Keratinocyte (primary cell): ENCODE measurements at regions not wholly inside any gene's neighbourhood (a gene's known extent, or its start where the extent isn't known, plus 50 kb on each side); places are given as distances from the start of the nearest gene placed in this dataset.

Experiments
- DNase-seq: peaks from one replicate; pipeline ENCODE4 v3.0.0-alpha.2; 2011; ENCODE audit warnings: low read depth, missing footprints, low spot score
- FAIRE-seq: peaks from 2 replicates; lab custom pipeline; 2011; peaks lifted over from hg19 to GRCh38; lab: Jason Lieb, UNC
- H2AFZ ChIP-seq: 2 replicates; pipeline ENCODE4 v1.6.0; 2012; ENCODE audit warnings: low read length, control low read depth, inconsistent platforms; ENCODE audit not compliant: control insufficient read depth
- H3K27ac ChIP-seq: 2 replicates; pipeline ENCODE4 v1.5.1; 2011; ENCODE audit warnings: low read length; ENCODE audit not compliant: control insufficient read depth, insufficient read depth
- H3K27me3 ChIP-seq: 3 replicates; pipeline ENCODE4 v1.6.0; 2011; ENCODE audit warnings: low read length; ENCODE audit not compliant: control insufficient read depth, insufficient read depth; ENCODE audit errors: extremely low read depth
- H3K36me3 ChIP-seq, 2 experiments: 2 replicates in 1 of 2; 3 replicates in 1 of 2; pipeline ENCODE4 v1.5.1; 2011; ENCODE audit warnings: low read length in 2 of 2, mild to moderate bottlenecking in 1 of 2; ENCODE audit not compliant: control insufficient read depth in 2 of 2, insufficient read depth in 2 of 2; ENCODE audit errors: extremely low read depth in 1 of 2
- H3K4me1 ChIP-seq: 3 replicates; pipeline ENCODE4 v1.5.1; 2011; ENCODE audit warnings: low read length; ENCODE audit not compliant: control insufficient read depth, insufficient read depth; ENCODE audit errors: extremely low read depth
- H3K4me2 ChIP-seq: 3 replicates; pipeline ENCODE4 v1.6.0; 2011; ENCODE audit warnings: low read depth, low read length; ENCODE audit not compliant: control insufficient read depth, insufficient read depth; ENCODE audit errors: extremely low read depth
- H3K4me3 ChIP-seq, 3 experiments: fragments of 200-600 bp in 1 of 3; sonication (generic) in 1 of 3; 2 replicates in 2 of 3; 3 replicates in 1 of 3; pipeline ENCODE4 v1.5.1; 2011 to 2016; ENCODE audit warnings: low read length in 3 of 3, mild to moderate bottlenecking in 3 of 3, control low read depth in 2 of 3, inconsistent platforms in 1 of 3, low read depth in 1 of 3, mixed read lengths in 1 of 3, mixed run types in 1 of 3, moderate library complexity in 1 of 3; ENCODE audit not compliant: control insufficient read depth in 2 of 3, insufficient read depth in 2 of 3; ENCODE audit errors: extremely low read depth in 1 of 3
- H3K79me2 ChIP-seq: 2 replicates; pipeline ENCODE4 v1.6.0; 2012; ENCODE audit warnings: low read length; ENCODE audit not compliant: control insufficient read depth, insufficient read depth
- H3K9ac ChIP-seq: 3 replicates; pipeline ENCODE4 v1.6.0; 2011; ENCODE audit warnings: low read length; ENCODE audit not compliant: control insufficient read depth, insufficient read depth; ENCODE audit errors: extremely low read depth
- H3K9me1 ChIP-seq: 3 replicates; pipeline ENCODE4 v1.6.0; 2011; ENCODE audit warnings: low read length; ENCODE audit not compliant: control insufficient read depth, insufficient read depth; ENCODE audit errors: extremely low read depth
- H3K9me3 ChIP-seq: 2 replicates; pipeline ENCODE4 v1.5.1; 2012; ENCODE audit warnings: low read depth, low read length; ENCODE audit not compliant: control insufficient read depth
- H4K20me1 ChIP-seq: 3 replicates; pipeline ENCODE4 v1.6.0; 2011; ENCODE audit warnings: low read length; ENCODE audit not compliant: control insufficient read depth, insufficient read depth; ENCODE audit errors: extremely low read depth
- EZH2 ChIP-seq: IDR thresholded peaks from one replicate; pipeline ENCODE4 v1.6.1; 2012; ENCODE audit warnings: inconsistent platforms, mild to moderate bottlenecking, low read length, moderate library complexity
- dilution Hi-C: fragments of 300-500 bp; cut with MboI; formaldehyde crosslinking; loops from one replicate; pipeline ENCODE4 v1.7.0; 2020; ENCODE audit warnings: low sequenced_read_pairs; ENCODE audit not compliant: extremely low pct_ligation_motif_present
- TF ChIP-seq, protein P1 (sequence below), 3 experiments: IDR thresholded peaks in 1 of 3; conservative IDR thresholded peaks in 1 of 3; optimal IDR thresholded peaks in 1 of 3; 2 replicates in 2 of 3; 3 replicates in 1 of 3; pipeline versions ENCODE3 to v1.5.1; 2011; ENCODE audit warnings: low read length in 3 of 3, mild to moderate bottlenecking in 3 of 3, moderate library complexity in 2 of 3, control low read depth in 1 of 3, inconsistent platforms in 1 of 3; ENCODE audit not compliant: insufficient read depth in 2 of 3; ENCODE audit errors: extremely low read depth in 1 of 3

DNA sequence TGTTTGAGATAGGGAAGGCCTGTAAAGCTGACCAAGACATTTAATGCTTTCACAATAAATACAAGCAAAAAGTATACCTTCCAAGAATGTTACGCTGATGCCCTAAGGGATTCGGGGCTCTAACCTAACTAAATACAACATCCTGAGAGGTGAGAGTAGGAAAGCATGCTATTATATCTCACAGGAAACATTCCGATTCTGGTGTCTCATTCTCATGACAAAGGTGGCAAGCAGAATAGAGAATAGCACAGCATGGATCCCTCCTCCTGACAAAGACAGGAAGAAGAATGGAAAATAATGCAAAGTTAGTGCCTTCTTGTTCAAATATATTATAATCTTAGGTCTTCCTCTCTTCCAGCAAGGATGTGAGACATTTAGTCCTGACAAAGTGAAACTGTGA is 504.3 kb downstream of the TFEC start:
- H2AFZ ChIP-seq = peak overlapping the region; percentile 13
- FAIRE-seq = no peak

GRCh38 chr7:115522174-115522573 is 508.4 kb downstream of the TFEC start:
- peaks cover 2% of the 10 kb centered on the region for H3K9me3 ChIP-seq
- TF ChIP-seq, protein P1, sequence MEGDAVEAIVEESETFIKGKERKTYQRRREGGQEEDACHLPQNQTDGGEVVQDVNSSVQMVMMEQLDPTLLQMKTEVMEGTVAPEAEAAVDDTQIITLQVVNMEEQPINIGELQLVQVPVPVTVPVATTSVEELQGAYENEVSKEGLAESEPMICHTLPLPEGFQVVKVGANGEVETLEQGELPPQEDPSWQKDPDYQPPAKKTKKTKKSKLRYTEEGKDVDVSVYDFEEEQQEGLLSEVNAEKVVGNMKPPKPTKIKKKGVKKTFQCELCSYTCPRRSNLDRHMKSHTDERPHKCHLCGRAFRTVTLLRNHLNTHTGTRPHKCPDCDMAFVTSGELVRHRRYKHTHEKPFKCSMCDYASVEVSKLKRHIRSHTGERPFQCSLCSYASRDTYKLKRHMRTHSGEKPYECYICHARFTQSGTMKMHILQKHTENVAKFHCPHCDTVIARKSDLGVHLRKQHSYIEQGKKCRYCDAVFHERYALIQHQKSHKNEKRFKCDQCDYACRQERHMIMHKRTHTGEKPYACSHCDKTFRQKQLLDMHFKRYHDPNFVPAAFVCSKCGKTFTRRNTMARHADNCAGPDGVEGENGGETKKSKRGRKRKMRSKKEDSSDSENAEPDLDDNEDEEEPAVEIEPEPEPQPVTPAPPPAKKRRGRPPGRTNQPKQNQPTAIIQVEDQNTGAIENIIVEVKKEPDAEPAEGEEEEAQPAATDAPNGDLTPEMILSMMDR (optimal IDR thresholded peaks at IDR 0.05 in 1 of 3, IDR thresholded peaks at IDR 0.05 in 1 of 3, conservative IDR thresholded peaks at IDR 0.05 in 1 of 3; ENCODE audit: extremely low read depth in 1 of 3, insufficient read depth in 2 of 3, low read length in 3 of 3) = no peak
- TF ChIP-seq EZH2 = no peak
- no peak overlapping the region for H3K27ac ChIP-seq
- H3K4me3 ChIP-seq = no peak overlapping the region
- H3K36me3 ChIP-seq = no peaks in the 10 kb centered on the region
- no peaks in the 10 kb centered on the region for H3K79me2 ChIP-seq
- dilution Hi-C loops = no loop called here
- H3K27me3 ChIP-seq = no peaks in the 10 kb centered on the region
- DNase-seq (no peak), FAIRE-seq (no peak)
- no peaks in the 10 kb centered on the region for H3K9me1 ChIP-seq
- H3K4me2 ChIP-seq = no peak overlapping the region
- H2AFZ ChIP-seq = no peak overlapping the region
- H3K9ac ChIP-seq = no peak overlapping the region
- H3K4me1 ChIP-seq = no peaks in the 10 kb centered on the region
- H4K20me1 ChIP-seq = no peaks in the 10 kb centered on the region

More for the DNA sequence above, 504.3 kb downstream of the TFEC start:
- Histone ChIP-seq H3K79me2 (no peaks in the 10 kb centered on the region), H3K27ac (no peak overlapping the region), H3K4me1 (no peaks in the 10 kb centered on the region), H3K4me2 (no peak overlapping the region), H3K27me3 (no peaks in the 10 kb centered on the region), H3K36me3 (no peaks in the 10 kb centered on the region), H3K9ac (no peak overlapping the region), H3K9me1 (no peaks in the 10 kb centered on the region), H3K4me3 (no peak overlapping the region), H3K9me3 (peaks cover 2% of the 10 kb centered on the region), H4K20me1 (no peaks in the 10 kb centered on the region)
- no peak for DNase-seq
- dilution Hi-C loops = no loop called here
- TF ChIP-seq EZH2 = no peak
- TF ChIP-seq, protein P1 (optimal IDR thresholded peaks at IDR 0.05 in 1 of 3, IDR thresholded peaks at IDR 0.05 in 1 of 3, conservative IDR thresholded peaks at IDR 0.05 in 1 of 3; ENCODE audit: extremely low read depth in 1 of 3, insufficient read depth in 2 of 3, low read length in 3 of 3) = no peak
